ENCODE measurements at regions not wholly inside any gene's neighbourhood (a gene's known extent, or its start where the extent isn't known, plus 50 kb on each side); places are given as distances from the start of the nearest gene placed in this dataset.

- H3K36me3 Mint-ChIP-seq: no peaks in the 10 kb centered on the region
- no peak overlapping the region for H3K27ac Mint-ChIP-seq
- no peak overlapping the region for H3K4me3 Mint-ChIP-seq
- H3K9me3 Mint-ChIP-seq: no peaks in the 10 kb centered on the region
- DNase-seq (ENCODE audit: low spot score): no peak
- ATAC-seq: peak in 1 of 2 donors; percentile 24
- peaks cover 13 to 67% of the 10 kb centered on the region in 2 donors for H3K27me3 Mint-ChIP-seq
- no peaks in the 10 kb centered on the region for H3K4me1 Mint-ChIP-seq (ENCODE audit: low read depth in 2 of 2)
Observed at GRCh38 chr6:40075056-40075590, 140.9 kb upstream of the MOCS1 start.

DNA sequence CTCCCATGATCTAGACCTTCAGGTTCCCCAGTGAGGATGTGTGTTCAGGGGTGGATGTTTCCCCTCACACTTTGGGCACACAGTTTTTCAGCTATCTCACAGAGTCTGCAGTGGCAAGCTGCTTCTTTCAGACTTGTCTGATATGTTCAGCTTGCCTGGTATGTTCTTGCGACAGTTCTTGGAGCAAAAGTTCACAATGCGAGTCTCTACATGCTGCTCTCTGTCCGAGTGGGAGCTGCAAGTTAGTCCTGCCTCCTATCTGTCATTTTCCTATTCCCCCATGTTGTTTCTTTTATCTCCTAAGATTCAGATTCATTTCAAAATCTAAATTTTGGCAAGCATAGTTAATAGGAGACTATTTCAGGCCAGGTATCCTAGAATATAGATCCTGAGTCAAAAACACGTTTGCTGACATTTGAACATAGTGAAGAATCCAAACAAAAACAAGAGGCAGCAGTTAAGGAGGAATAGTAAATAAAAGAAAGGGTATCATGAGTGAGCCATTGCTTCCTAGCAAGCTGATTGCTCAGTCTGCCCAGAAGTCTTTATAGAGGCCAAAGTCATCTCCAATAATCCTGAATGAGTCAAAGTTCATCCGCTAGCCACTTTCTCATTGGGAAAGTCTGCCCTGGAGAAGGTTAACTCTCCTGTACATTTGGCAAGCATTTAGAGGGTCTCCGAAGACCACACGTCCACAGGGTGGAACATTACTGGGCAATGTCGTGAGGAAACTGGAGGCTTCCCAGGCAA is 140.2 kb upstream of the MOCS1 start:
- H3K27ac Mint-ChIP-seq: no peak overlapping the region
- no peak overlapping the region for H3K4me3 Mint-ChIP-seq
- no peak for ATAC-seq
- DNase-seq (ENCODE audit: low spot score): no peak
- no peaks in the 10 kb centered on the region for H3K9me3 Mint-ChIP-seq
- H3K36me3 Mint-ChIP-seq: no peaks in the 10 kb centered on the region
- no peaks in the 10 kb centered on the region for H3K4me1 Mint-ChIP-seq (ENCODE audit: low read depth in 2 of 2)
- peaks cover 13 to 63% of the 10 kb centered on the region in 2 donors for H3K27me3 Mint-ChIP-seq

- ATAC-seq: no peak
- H3K27ac Mint-ChIP-seq: no peak overlapping the region
- H3K27me3 Mint-ChIP-seq: peaks cover 13 to 20% of the 10 kb centered on the region in 2 donors
- H3K4me1 Mint-ChIP-seq (ENCODE audit: low read depth in 2 of 2): no peaks in the 10 kb centered on the region
- no peak overlapping the region for H3K4me3 Mint-ChIP-seq
- H3K9me3 Mint-ChIP-seq: peaks cover 4% of the 10 kb centered on the region
- DNase-seq (ENCODE audit: low spot score): no peak
- no peaks in the 10 kb centered on the region for H3K36me3 Mint-ChIP-seq
Observed at GRCh38 chr6:40066372-40066771, 132.1 kb upstream of the MOCS1 start.

- H3K36me3 Mint-ChIP-seq: no peaks in the 10 kb centered on the region
Observed at GRCh38 chr6:40056865-40057264, 122.6 kb upstream of the MOCS1 start.

DNA sequence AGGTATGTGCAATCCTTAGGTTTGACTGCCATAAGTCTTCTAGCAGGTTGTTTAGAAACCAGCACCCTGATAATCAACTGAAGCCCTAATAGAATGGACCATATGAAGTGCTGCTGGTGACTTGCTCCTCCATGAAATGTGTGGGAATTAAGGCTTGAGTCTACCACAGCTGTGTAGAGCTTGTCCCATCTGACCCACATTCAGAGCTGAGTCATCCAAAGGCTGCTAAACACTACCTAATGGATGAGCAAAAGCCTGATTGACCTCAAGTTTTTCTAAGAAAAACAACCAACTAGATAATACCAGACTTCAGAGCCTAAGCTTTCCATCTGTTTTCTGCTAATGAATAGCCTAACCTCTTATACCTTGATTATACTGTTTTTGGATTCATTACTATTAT is 120.3 kb upstream of the MOCS1 start:
- no peaks in the 10 kb centered on the region for H3K36me3 Mint-ChIP-seq
- ATAC-seq: no peak
- H3K4me3 Mint-ChIP-seq: no peak overlapping the region
- peaks cover 5 to 9% of the 10 kb centered on the region in 2 donors for H3K27me3 Mint-ChIP-seq
- H3K9me3 Mint-ChIP-seq: no peaks in the 10 kb centered on the region
- no peaks in the 10 kb centered on the region for H3K4me1 Mint-ChIP-seq (ENCODE audit: low read depth in 2 of 2)
- DNase-seq (ENCODE audit: low spot score): no peak
- H3K27ac Mint-ChIP-seq: no peak overlapping the region

More at GRCh38 chr6:40056865-40057264, 122.6 kb upstream of the MOCS1 start:
- no peak overlapping the region for H3K27ac Mint-ChIP-seq
- peaks cover 5 to 15% of the 10 kb centered on the region in 2 donors for H3K27me3 Mint-ChIP-seq
- ATAC-seq (no peak), DNase-seq (ENCODE audit: low spot score) (no peak)
- H3K9me3 Mint-ChIP-seq: no peaks in the 10 kb centered on the region
- H3K4me1 Mint-ChIP-seq (ENCODE audit: low read depth in 2 of 2): no peaks in the 10 kb centered on the region
- no peak overlapping the region for H3K4me3 Mint-ChIP-seq

DNA sequence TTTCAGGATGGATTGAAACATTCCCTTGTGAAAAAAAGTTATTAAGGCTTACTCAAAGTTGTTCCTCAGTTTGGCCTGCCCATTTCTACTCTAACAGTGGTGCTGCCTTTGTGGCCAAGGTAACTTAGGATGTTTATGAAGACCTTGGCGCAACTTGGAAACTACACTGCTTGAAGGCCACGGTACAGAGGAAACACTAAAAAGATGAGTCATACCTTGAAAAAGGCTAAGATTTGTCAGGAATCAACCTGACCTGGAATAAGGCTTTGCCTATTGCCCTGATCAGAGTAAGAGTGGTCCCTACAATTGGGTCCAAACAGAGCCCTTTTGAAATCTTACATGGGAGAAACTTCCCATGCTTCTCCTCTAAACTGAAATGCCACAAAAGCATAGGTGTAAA is 119.9 kb upstream of the MOCS1 start:
- Mint-ChIP-seq H3K27me3 (peaks cover 5 to 9% of the 10 kb centered on the region in 2 donors), H3K27ac (no peak overlapping the region), H3K36me3 (no peaks in the 10 kb centered on the region), H3K4me3 (no peak overlapping the region), H3K9me3 (no peaks in the 10 kb centered on the region), H3K4me1 (ENCODE audit: low read depth in 2 of 2) (no peaks in the 10 kb centered on the region)
- ATAC-seq: no peak
- no peak for DNase-seq (ENCODE audit: low spot score)

DNA sequence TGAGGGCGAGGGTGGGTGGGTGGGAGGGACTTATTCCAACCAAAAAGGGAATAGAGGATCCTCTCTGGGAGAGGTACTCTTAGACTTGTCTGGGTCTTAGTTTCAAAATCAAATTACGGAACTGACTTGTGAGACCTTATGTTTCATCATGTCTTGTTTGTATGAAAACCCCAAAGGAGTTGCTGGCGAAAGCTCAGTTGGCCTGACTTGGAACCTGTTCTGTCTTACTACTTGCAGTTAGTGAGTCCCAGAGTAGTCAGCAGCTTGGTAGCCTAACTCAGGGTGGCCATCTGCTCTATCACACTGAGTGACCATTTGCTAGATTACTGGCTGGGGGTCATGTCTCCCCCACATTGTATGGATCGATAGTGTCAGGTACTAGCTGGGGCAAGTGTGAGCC is 114.9 kb upstream of the MOCS1 start:
- Mint-ChIP-seq H3K4me3 (no peak overlapping the region), H3K27me3 (peaks cover 5 to 6% of the 10 kb centered on the region in 2 donors), H3K9me3 (no peaks in the 10 kb centered on the region), H3K36me3 (no peaks in the 10 kb centered on the region), H3K27ac (no peak overlapping the region), H3K4me1 (ENCODE audit: low read depth in 2 of 2) (no peaks in the 10 kb centered on the region)
- DNase-seq (ENCODE audit: low spot score) (no peak), ATAC-seq (no peak)

DNA sequence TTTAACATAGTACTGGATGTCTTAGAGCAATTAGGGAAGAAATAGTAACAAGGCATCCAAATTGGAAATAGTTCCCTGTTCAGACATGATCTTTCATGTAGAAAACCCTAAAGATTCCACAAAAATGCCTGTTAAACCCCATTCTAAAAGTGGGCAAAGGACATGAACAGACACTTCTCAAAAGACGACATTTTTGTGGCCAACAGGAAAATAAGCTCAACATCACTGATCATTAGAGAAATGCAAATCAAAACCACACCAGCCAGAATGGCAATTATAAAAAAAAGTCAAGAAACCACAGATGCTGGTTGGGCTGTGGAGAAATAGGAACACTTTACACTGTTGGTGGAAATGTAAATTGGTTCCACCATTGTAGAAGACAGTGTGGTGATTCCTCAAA is 109.9 kb upstream of the MOCS1 start:
- ATAC-seq: no peak
- DNase-seq (ENCODE audit: low spot score): no peak
- Mint-ChIP-seq H3K4me1 (ENCODE audit: low read depth in 2 of 2) (peaks cover 0 to 7% of the 10 kb centered on the region in 2 donors), H3K36me3 (no peaks in the 10 kb centered on the region), H3K4me3 (no peak overlapping the region), H3K27me3 (peaks cover 9 to 18% of the 10 kb centered on the region in 2 donors), H3K9me3 (no peaks in the 10 kb centered on the region), H3K27ac (no peak overlapping the region)

DNA sequence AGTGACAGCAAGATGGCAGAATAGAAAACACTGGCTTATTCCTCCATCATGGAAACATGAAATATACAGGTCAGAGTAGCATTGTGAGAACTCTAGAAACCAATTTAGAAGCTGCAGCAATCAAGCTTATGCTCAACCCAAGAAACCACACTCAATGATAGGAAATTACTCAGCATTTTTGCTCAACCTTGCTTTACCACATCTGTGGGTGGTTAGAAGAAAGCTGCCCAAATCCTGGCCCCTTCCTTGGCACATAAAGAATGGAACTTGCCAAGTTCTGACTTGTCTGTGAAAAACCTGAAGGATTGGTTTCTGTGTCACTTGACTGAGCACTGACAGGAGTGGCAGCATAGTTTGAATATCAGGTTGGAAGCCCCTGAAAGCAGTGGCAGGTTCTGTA is 108.0 kb upstream of the MOCS1 start:
- Mint-ChIP-seq H3K36me3 (no peaks in the 10 kb centered on the region), H3K9me3 (no peaks in the 10 kb centered on the region), H3K27ac (peak overlapping the region in 1 of 2 donors; percentile 87), H3K4me3 (peak overlapping the region; percentile 24), H3K4me1 (ENCODE audit: low read depth in 2 of 2) (peaks cover 0 to 7% of the 10 kb centered on the region in 2 donors), H3K27me3 (peaks cover 9 to 18% of the 10 kb centered on the region in 2 donors)
- peak; percentile 50 to 56 for ATAC-seq
- no peak for DNase-seq (ENCODE audit: low spot score)

GRCh38 chr6:40039042-40039441 is 104.8 kb upstream of the MOCS1 start:
- Mint-ChIP-seq H3K27me3 (peaks cover 12 to 20% of the 10 kb centered on the region in 2 donors), H3K36me3 (no peaks in the 10 kb centered on the region), H3K9me3 (no peaks in the 10 kb centered on the region), H3K27ac (no peak overlapping the region), H3K4me3 (no peak overlapping the region), H3K4me1 (ENCODE audit: low read depth in 2 of 2) (peaks cover 0 to 7% of the 10 kb centered on the region in 2 donors)
- DNase-seq (ENCODE audit: low spot score): no peak
- no peak for ATAC-seq

- no peak overlapping the region for H3K27ac Mint-ChIP-seq
Observed at GRCh38 chr6:40038626-40039025, 104.4 kb upstream of the MOCS1 start.

DNA sequence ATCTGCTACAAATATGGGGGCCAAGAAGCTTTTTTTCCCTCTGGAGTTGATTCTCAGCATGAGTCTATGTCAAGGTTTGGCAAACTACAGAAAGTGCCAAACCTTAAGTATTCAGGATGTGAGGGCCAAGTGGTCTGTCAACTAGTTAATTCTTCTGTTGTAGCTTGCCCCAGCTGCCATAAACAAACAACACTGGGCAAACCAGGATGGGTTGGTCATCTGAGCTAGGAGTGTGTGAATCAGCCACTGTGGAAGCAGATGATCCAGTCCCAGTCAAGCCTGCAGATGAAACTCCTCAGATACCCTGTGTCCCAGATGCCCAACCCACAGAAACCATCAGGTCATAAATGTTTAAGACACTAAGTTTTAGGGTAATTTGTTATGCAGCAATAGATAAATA is 103.0 kb upstream of the MOCS1 start:
- DNase-seq (ENCODE audit: low spot score) (no peak), ATAC-seq (no peak)
- Mint-ChIP-seq H3K9me3 (no peaks in the 10 kb centered on the region), H3K27ac (no peak overlapping the region), H3K27me3 (peaks cover 11 to 23% of the 10 kb centered on the region in 2 donors), H3K4me1 (ENCODE audit: low read depth in 2 of 2) (peaks cover 0 to 3% of the 10 kb centered on the region in 2 donors), H3K4me3 (no peak overlapping the region), H3K36me3 (no peaks in the 10 kb centered on the region)

More at GRCh38 chr6:40038626-40039025, 104.4 kb upstream of the MOCS1 start:
- DNase-seq (ENCODE audit: low spot score) (no peak), ATAC-seq (no peak)
- no peaks in the 10 kb centered on the region for H3K36me3 Mint-ChIP-seq
- no peaks in the 10 kb centered on the region for H3K9me3 Mint-ChIP-seq
- H3K4me3 Mint-ChIP-seq: no peak overlapping the region
- H3K4me1 Mint-ChIP-seq (ENCODE audit: low read depth in 2 of 2): peaks cover 0 to 7% of the 10 kb centered on the region in 2 donors
- H3K27me3 Mint-ChIP-seq: peaks cover 12 to 19% of the 10 kb centered on the region in 2 donors

GRCh38 chr6:40036186-40036585 is 101.9 kb upstream of the MOCS1 start:
- no peaks in the 10 kb centered on the region for H3K9me3 Mint-ChIP-seq
- no peak for ATAC-seq
- H3K27ac Mint-ChIP-seq: no peak overlapping the region
- DNase-seq (ENCODE audit: low spot score): no peak
- H3K4me1 Mint-ChIP-seq (ENCODE audit: low read depth in 2 of 2): no peaks in the 10 kb centered on the region
- H3K4me3 Mint-ChIP-seq: no peak overlapping the region
- H3K27me3 Mint-ChIP-seq: peaks cover 13 to 14% of the 10 kb centered on the region in 2 donors
- H3K36me3 Mint-ChIP-seq: no peaks in the 10 kb centered on the region

- peaks cover 16 to 42% of the 10 kb centered on the region in 2 donors for H3K27me3 Mint-ChIP-seq
- H3K36me3 Mint-ChIP-seq: no peaks in the 10 kb centered on the region
- H3K4me3 Mint-ChIP-seq: no peak overlapping the region
- ATAC-seq: no peak
- H3K27ac Mint-ChIP-seq: no peak overlapping the region
- no peaks in the 10 kb centered on the region for H3K4me1 Mint-ChIP-seq (ENCODE audit: low read depth in 2 of 2)
- H3K9me3 Mint-ChIP-seq: no peaks in the 10 kb centered on the region
- DNase-seq (ENCODE audit: low spot score): no peak
Observed at GRCh38 chr6:40028449-40028848, 94.2 kb upstream of the MOCS1 start.

All from natural killer cell treated with Interleukin-12 subunit alpha and Interleukin-12 subunit beta and Interleukin-15 and Interleukin-18, amount 100 ng/mL, for 72 hours (primary cell).